OCI-LY7 (cell line): ENCODE measurements at regions not wholly inside any gene's neighbourhood (a gene's known extent, or its start where the extent isn't known, plus 50 kb on each side); places are given as distances from the start of the nearest gene placed in this dataset.

ENCODE experiments used
- EZH2phosphoT487 ChIP-seq: fragments of 200-600 bp; sonication (generic); IDR thresholded peaks from 2 replicates; pipeline ENCODE4 v1.6.1; 2018; ENCODE audit warnings: low read depth, borderline replicate concordance, mild to moderate bottlenecking, mixed run types, antibody characterized with exemption, low read length, moderate library complexity, mixed read lengths
- TF ChIP-seq, protein P1 (sequence below): fragments of 200-600 bp; sonication (generic); conservative IDR thresholded peaks from 2 replicates; pipeline ENCODE4 v1.5.1; 2014; ENCODE audit warnings: mild to moderate bottlenecking, antibody characterized with exemption, low read length, moderate library complexity, mixed read lengths

DNA sequence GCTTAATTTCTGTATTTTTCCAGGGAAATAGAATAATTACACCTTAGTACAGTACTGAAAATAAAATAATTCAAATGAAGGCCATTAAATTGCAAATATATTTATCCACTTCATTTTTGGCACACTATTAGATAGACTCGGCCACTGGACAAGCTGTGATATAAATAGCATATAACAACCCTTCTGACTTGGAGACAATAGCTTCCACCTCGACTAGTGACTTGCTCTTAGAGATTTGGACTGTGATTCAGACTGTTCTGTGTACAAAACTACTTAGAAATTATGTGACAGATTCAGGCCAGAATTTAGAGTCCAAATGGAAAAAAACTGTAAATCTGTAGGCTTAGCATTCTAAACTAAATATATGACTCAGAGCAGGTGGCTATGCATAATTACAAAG is 949.9 kb downstream of the LRFN5 start:
- TF ChIP-seq, protein P1, sequence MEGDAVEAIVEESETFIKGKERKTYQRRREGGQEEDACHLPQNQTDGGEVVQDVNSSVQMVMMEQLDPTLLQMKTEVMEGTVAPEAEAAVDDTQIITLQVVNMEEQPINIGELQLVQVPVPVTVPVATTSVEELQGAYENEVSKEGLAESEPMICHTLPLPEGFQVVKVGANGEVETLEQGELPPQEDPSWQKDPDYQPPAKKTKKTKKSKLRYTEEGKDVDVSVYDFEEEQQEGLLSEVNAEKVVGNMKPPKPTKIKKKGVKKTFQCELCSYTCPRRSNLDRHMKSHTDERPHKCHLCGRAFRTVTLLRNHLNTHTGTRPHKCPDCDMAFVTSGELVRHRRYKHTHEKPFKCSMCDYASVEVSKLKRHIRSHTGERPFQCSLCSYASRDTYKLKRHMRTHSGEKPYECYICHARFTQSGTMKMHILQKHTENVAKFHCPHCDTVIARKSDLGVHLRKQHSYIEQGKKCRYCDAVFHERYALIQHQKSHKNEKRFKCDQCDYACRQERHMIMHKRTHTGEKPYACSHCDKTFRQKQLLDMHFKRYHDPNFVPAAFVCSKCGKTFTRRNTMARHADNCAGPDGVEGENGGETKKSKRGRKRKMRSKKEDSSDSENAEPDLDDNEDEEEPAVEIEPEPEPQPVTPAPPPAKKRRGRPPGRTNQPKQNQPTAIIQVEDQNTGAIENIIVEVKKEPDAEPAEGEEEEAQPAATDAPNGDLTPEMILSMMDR, result no peak
- TF ChIP-seq EZH2phosphoT487, result no peak
